ENCODE measurements at regions not wholly inside any gene's neighbourhood (a gene's known extent, or its start where the extent isn't known, plus 50 kb on each side); places are given as distances from the start of the nearest gene placed in this dataset.
"Not testable (repeated sequence)": the region's sequence is repeated elsewhere in the genome, so short reads cannot be mapped to it uniquely, and the experiment has no call there.

GRCh38 chr6:130558131-130558530 lies 192.3 kb downstream of the TMEM200A start:
- H3K4me1 Mint-ChIP-seq, result no peaks in the 10 kb centered on the region
- no peak for TF ChIP-seq CTCF (IDR thresholded peaks at IDR 0.05)
- no peaks in the 10 kb centered on the region for H3K36me3 Mint-ChIP-seq (ENCODE audit: low read depth)
- H3K4me3 Mint-ChIP-seq, result no peak overlapping the region
- DNase-seq, result no peak
- H3K27ac Mint-ChIP-seq, result no peak overlapping the region
- no peaks in the 10 kb centered on the region for H3K9me3 Mint-ChIP-seq
- peaks cover 3% of the 10 kb centered on the region for H3K27me3 Mint-ChIP-seq (ENCODE audit: low read depth, poor library complexity)

GRCh38 chr6:130559166-130559565 lies 193.3 kb downstream of the TMEM200A start:
- no peak for DNase-seq
- Mint-ChIP-seq H3K27me3 (ENCODE audit: low read depth, poor library complexity) (peaks cover 3% of the 10 kb centered on the region), H3K4me1 (no peaks in the 10 kb centered on the region), H3K4me3 (no peak overlapping the region), H3K9me3 (no peaks in the 10 kb centered on the region), H3K27ac (no peak overlapping the region), H3K36me3 (ENCODE audit: low read depth) (no peaks in the 10 kb centered on the region)
- TF ChIP-seq CTCF (IDR thresholded peaks at IDR 0.05), result no peak

GRCh38 chr6:130560231-130560630 lies 194.4 kb downstream of the TMEM200A start:
- no peak overlapping the region for H3K4me3 Mint-ChIP-seq
- no peak for DNase-seq
- H3K4me1 Mint-ChIP-seq, result no peaks in the 10 kb centered on the region
- no peak for TF ChIP-seq CTCF (IDR thresholded peaks at IDR 0.05)
- peaks cover 3% of the 10 kb centered on the region for H3K27me3 Mint-ChIP-seq (ENCODE audit: low read depth, poor library complexity)
- H3K36me3 Mint-ChIP-seq (ENCODE audit: low read depth), result no peaks in the 10 kb centered on the region
- no peaks in the 10 kb centered on the region for H3K9me3 Mint-ChIP-seq
- H3K27ac Mint-ChIP-seq, result no peak overlapping the region

- H3K9me3 Mint-ChIP-seq; DNase-seq; H3K4me1 Mint-ChIP-seq; H3K36me3 Mint-ChIP-seq (ENCODE audit: low read depth); H3K27me3 Mint-ChIP-seq (ENCODE audit: low read depth, poor library complexity); H3K4me3 Mint-ChIP-seq; H3K27ac Mint-ChIP-seq: not testable (repeated sequence)
These were observed 195.3 kb downstream of the TMEM200A start for GRCh38 chr6:130561159-130561558.

GRCh38 chr6:130565696-130566095 lies 199.9 kb downstream of the TMEM200A start:
- H3K9me3 Mint-ChIP-seq, result peaks cover 4% of the 10 kb centered on the region
- H3K27ac Mint-ChIP-seq, result no peak overlapping the region
- no peak overlapping the region for H3K4me3 Mint-ChIP-seq
- TF ChIP-seq CTCF (IDR thresholded peaks at IDR 0.05), result no peak
- no peaks in the 10 kb centered on the region for H3K4me1 Mint-ChIP-seq
- no peaks in the 10 kb centered on the region for H3K36me3 Mint-ChIP-seq (ENCODE audit: low read depth)
- DNase-seq, result no peak
- peaks cover 4% of the 10 kb centered on the region for H3K27me3 Mint-ChIP-seq (ENCODE audit: low read depth, poor library complexity)

- DNase-seq, result no peak
- no peaks in the 10 kb centered on the region for H3K4me1 Mint-ChIP-seq
- peaks cover 10% of the 10 kb centered on the region for H3K9me3 Mint-ChIP-seq
- TF ChIP-seq CTCF (IDR thresholded peaks at IDR 0.05), result no peak
- H3K27ac Mint-ChIP-seq, result no peak overlapping the region
- H3K4me3 Mint-ChIP-seq, result no peak overlapping the region
- no peaks in the 10 kb centered on the region for H3K36me3 Mint-ChIP-seq (ENCODE audit: low read depth)
- no peaks in the 10 kb centered on the region for H3K27me3 Mint-ChIP-seq (ENCODE audit: low read depth, poor library complexity)
These were observed 208.3 kb downstream of the TMEM200A start for GRCh38 chr6:130574146-130574545.
